NCI-H1694 treated with DMSO at 0.1 percent for 48 hours (cell line): ENCODE measurements at regions not wholly inside any gene's neighbourhood (a gene's known extent, or its start where the extent isn't known, plus 50 kb on each side); places are given as distances from the start of the nearest gene placed in this dataset.

Experiments
- DNase-seq: peaks from one replicate; lab custom pipeline; 2025; lab: John Stamatoyannopoulos, UW

GRCh38 chr6:167580619-167580911 is 246.1 kb upstream of the AFDN start:
- DNase-seq = no peak

- no peak for DNase-seq
Observed at GRCh38 chr6:167581637-167582036, 245.1 kb upstream of the AFDN start.

DNA sequence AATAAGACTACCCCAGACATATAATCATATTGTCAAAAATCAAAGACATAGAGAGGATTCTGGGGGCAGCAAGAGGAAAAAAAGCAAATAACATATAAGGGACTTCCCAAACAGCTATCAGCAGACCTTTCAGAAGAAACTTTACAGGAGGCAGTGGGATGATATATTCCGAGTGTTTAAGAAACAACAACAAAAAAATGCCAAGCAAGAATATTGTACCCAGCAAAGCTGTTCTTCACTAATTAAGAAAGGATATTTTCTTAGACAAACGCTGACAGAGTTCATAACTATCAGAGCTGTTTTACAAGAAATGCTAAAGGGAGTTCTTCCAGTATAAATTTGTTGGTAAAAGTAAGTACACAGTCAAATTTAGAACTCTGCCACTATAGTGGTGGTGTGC is 243.3 kb upstream of the AFDN start:
- no peak for DNase-seq

- DNase-seq = no peak
Observed at GRCh38 chr6:167588181-167588919, 238.4 kb upstream of the AFDN start.

DNA sequence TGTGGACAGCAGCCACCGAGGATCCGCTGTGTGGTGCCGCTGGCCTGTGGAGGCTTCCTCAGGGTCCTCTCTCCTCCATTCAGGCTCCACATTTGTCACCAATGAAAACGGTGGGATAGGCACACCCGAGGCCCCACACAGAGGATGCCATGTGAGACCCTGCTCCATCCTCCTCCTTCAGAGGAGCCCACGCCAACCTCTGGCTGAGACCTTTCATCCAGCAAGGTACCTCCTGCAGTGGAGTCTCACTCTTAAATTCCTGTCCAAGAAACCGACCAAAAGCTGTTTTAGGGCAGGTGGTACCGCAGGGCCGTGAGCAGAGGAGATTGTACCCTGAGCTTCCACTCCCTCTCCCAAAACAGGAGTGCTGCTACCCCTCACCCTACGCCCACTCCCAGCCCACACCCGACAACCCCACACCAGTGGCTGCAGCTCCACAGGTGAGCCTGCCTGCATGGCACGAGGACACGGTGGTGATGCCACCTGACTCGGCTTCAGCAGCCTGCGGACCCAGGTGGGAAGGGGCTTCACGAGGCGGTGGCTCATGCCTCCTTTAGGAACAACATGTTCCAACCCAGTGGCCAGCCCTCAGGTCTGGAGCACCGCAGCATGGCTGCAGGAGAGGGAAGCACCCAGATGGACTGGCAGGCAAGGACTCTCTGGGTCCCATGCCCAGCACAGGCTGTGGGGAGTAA is 237.6 kb upstream of the AFDN start:
- no peak for DNase-seq

GRCh38 chr6:167589615-167589940 is 237.1 kb upstream of the AFDN start:
- no peak for DNase-seq

DNA sequence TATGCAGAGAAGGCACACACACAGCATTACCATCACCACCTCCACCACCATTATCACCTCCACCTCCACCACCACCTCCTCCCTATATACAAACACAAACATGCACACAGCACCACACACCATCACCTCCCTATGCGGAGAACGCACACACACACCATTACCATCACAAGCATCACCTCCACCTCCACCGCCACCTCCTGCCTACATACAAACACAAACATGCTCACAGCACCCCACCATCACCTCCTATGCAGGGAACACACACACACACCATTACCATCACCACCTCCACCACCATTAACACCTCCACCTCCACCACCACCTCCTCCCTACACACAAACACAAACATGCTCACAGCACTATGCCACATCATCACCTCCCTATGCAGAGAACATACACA is 236.5 kb upstream of the AFDN start:
- DNase-seq = no peak
